ENCODE measurements at regions not wholly inside any gene's neighbourhood (a gene's known extent, or its start where the extent isn't known, plus 50 kb on each side); places are given as distances from the start of the nearest gene placed in this dataset.

GRCh38 chr6:66896415-66896814 is 1189.4 kb upstream of the EYS start:
- Histone ChIP-seq H3K79me2 (ENCODE audit: insufficient read depth, low read depth) (no peaks in the 10 kb centered on the region), H3K4me2 (no peak overlapping the region), H3K4me1 (ENCODE audit: low read depth, poor library complexity, severe bottlenecking) (no peaks in the 10 kb centered on the region), H3K9ac (no peak overlapping the region), H3K27ac (no peak overlapping the region), H2AFZ (ENCODE audit: low read depth) (no peak overlapping the region), H3K27me3 (ENCODE audit: insufficient read depth, low read depth) (no peaks in the 10 kb centered on the region), H4K20me1 (ENCODE audit: insufficient read depth) (no peaks in the 10 kb centered on the region), H3K36me3 (ENCODE audit: insufficient read depth) (no peaks in the 10 kb centered on the region), H3K4me3 (IDR thresholded peaks at IDR 0.05; ENCODE audit: insufficient read depth, low read depth, low read length) (no peak overlapping the region)
- no peak for TF ChIP-seq CTCF (conservative IDR thresholded peaks at IDR 0.05; ENCODE audit: low read depth, low read length)

- no peak overlapping the region for H3K4me2 ChIP-seq
- H4K20me1 ChIP-seq (ENCODE audit: insufficient read depth): no peaks in the 10 kb centered on the region
- H3K36me3 ChIP-seq (ENCODE audit: insufficient read depth): no peaks in the 10 kb centered on the region
- TF ChIP-seq CTCF (conservative IDR thresholded peaks at IDR 0.05; ENCODE audit: low read depth, low read length): no peak
- no peak overlapping the region for H3K9ac ChIP-seq
- no peak overlapping the region for H3K27ac ChIP-seq
- H3K79me2 ChIP-seq (ENCODE audit: insufficient read depth, low read depth): no peaks in the 10 kb centered on the region
- no peaks in the 10 kb centered on the region for H3K27me3 ChIP-seq (ENCODE audit: insufficient read depth, low read depth)
- H3K4me3 ChIP-seq (IDR thresholded peaks at IDR 0.05; ENCODE audit: insufficient read depth, low read depth, low read length): no peak overlapping the region
- no peak overlapping the region for H2AFZ ChIP-seq (ENCODE audit: low read depth)
- H3K4me1 ChIP-seq (ENCODE audit: low read depth, poor library complexity, severe bottlenecking): no peaks in the 10 kb centered on the region
Observed at GRCh38 chr6:66883453-66883852, 1176.4 kb upstream of the EYS start.

- no peak overlapping the region for H3K9ac ChIP-seq
- H3K4me1 ChIP-seq (ENCODE audit: low read depth, poor library complexity, severe bottlenecking): no peaks in the 10 kb centered on the region
- H2AFZ ChIP-seq (ENCODE audit: low read depth): no peak overlapping the region
- H3K27me3 ChIP-seq (ENCODE audit: insufficient read depth, low read depth): no peaks in the 10 kb centered on the region
- no peak overlapping the region for H3K4me2 ChIP-seq
- H4K20me1 ChIP-seq (ENCODE audit: insufficient read depth): no peaks in the 10 kb centered on the region
- no peak for TF ChIP-seq CTCF (conservative IDR thresholded peaks at IDR 0.05; ENCODE audit: low read depth, low read length)
- H3K27ac ChIP-seq: no peak overlapping the region
- H3K4me3 ChIP-seq (IDR thresholded peaks at IDR 0.05; ENCODE audit: insufficient read depth, low read depth, low read length): no peak overlapping the region
- H3K36me3 ChIP-seq (ENCODE audit: insufficient read depth): no peaks in the 10 kb centered on the region
- no peaks in the 10 kb centered on the region for H3K79me2 ChIP-seq (ENCODE audit: insufficient read depth, low read depth)
Observed at GRCh38 chr6:66866801-66867200, 1159.8 kb upstream of the EYS start.

- Histone ChIP-seq H3K27me3 (ENCODE audit: insufficient read depth, low read depth) (no peaks in the 10 kb centered on the region), H3K4me1 (ENCODE audit: low read depth, poor library complexity, severe bottlenecking) (no peaks in the 10 kb centered on the region), H3K9ac (no peak overlapping the region), H4K20me1 (ENCODE audit: insufficient read depth) (no peaks in the 10 kb centered on the region), H3K4me2 (no peak overlapping the region), H2AFZ (ENCODE audit: low read depth) (no peak overlapping the region), H3K79me2 (ENCODE audit: insufficient read depth, low read depth) (no peaks in the 10 kb centered on the region), H3K36me3 (ENCODE audit: insufficient read depth) (no peaks in the 10 kb centered on the region), H3K4me3 (IDR thresholded peaks at IDR 0.05; ENCODE audit: insufficient read depth, low read depth, low read length) (no peak overlapping the region), H3K27ac (no peak overlapping the region)
- TF ChIP-seq CTCF (conservative IDR thresholded peaks at IDR 0.05; ENCODE audit: low read depth, low read length): no peak
Observed at GRCh38 chr6:66865771-66866170, 1158.7 kb upstream of the EYS start.
